ENCODE measurements at regions not wholly inside any gene's neighbourhood (a gene's known extent, or its start where the extent isn't known, plus 50 kb on each side); places are given as distances from the start of the nearest gene placed in this dataset.

GRCh38 chr11:79520086-79520485, 79.3 kb upstream of the TENM4 start:
- no peak for TF ChIP-seq SUZ12 (IDR thresholded peaks at IDR 0.05; ENCODE audit: low read length)
- no peak for TF ChIP-seq CTCF (IDR thresholded peaks at IDR 0.05; ENCODE audit: control extremely low read depth in 1 of 3, insufficient read depth in 1 of 3, low read depth in 1 of 3, low read length in 3 of 3)
- no peak for TF ChIP-seq POLR2AphosphoS5 (IDR thresholded peaks at IDR 0.05; ENCODE audit: low read depth, low read length)
- TF ChIP-seq FOSL1 (IDR thresholded peaks at IDR 0.05; ENCODE audit: insufficient read depth, low read depth, low read length) = no peak
- no peak for TF ChIP-seq CHD7 (IDR thresholded peaks at IDR 0.05; ENCODE audit: insufficient replicate concordance, low read length)
- no peak for TF ChIP-seq TAF1 (IDR thresholded peaks at IDR 0.05; ENCODE audit: low read depth, low read length)
- TF ChIP-seq POLR2A (IDR thresholded peaks at IDR 0.05; ENCODE audit: control extremely low read depth in 1 of 2, low read depth in 2 of 2, low read length in 2 of 2) = no peak
- no peak for TF ChIP-seq SIN3A (conservative IDR thresholded peaks at IDR 0.05 in 1 of 2, IDR thresholded peaks at IDR 0.05 in 1 of 2; ENCODE audit: low read depth in 1 of 2, low read length in 2 of 2)

Data from H1 (cell line).